Spleen (tissue), 7 donors: ENCODE measurements at regions not wholly inside any gene's neighbourhood (a gene's known extent, or its start where the extent isn't known, plus 50 kb on each side); places are given as distances from the start of the nearest gene placed in this dataset.

ENCODE experiments used
- POLR2A ChIP-seq, 3 donors: fragments of 450-650 bp; IDR thresholded peaks; one replicate each; pipeline ENCODE4 v1.5.1; 2017; ENCODE audit warnings: antibody characterized with exemption in 3 of 3, mild to moderate bottlenecking in 1 of 3
- TF ChIP-seq, protein P1 (sequence below), 11 experiments: fragments of 200-600 bp in 7 of 11; fragments of 450-650 bp in 4 of 11; sonication (generic) in 4 of 11; IDR thresholded peaks in 8 of 11; conservative IDR thresholded peaks in 3 of 11; 1 replicate in 7 of 11; 2 replicates in 4 of 11; pipeline versions ENCODE4 v1.4.0 to v1.8.0; 2016 to 2021; ENCODE audit warnings: antibody characterized with exemption in 11 of 11, inconsistent platforms in 4 of 11, mild to moderate bottlenecking in 1 of 11
- donor health status: DM: no; HTN: no; CAD: no; lungs with moderate emphysema.
- donor health status: DM: no; HTN: no; CAD: no.
- donor health status: DM: no; HTN: no; CAD: no.

DNA sequence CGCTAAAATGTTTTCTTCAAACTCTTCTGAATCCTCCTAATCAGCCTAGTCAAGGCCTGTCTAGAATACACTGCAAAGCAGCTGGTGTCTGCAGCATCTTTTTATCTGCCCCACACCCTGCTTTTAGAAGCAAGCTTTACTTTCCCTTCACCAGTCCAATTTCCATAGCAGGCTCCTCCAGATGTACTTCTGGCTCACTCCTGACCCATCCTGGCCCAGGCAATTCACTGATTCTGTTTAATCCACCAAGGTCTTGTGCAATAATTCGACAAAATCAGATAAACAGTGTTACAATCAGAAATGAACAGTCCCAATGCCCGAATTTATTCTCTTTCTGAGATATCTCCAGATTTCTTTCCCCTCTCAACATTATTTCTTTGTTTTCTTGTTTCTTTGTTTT is 415.2 kb upstream of the SGCG start:
- TF ChIP-seq, protein P1, sequence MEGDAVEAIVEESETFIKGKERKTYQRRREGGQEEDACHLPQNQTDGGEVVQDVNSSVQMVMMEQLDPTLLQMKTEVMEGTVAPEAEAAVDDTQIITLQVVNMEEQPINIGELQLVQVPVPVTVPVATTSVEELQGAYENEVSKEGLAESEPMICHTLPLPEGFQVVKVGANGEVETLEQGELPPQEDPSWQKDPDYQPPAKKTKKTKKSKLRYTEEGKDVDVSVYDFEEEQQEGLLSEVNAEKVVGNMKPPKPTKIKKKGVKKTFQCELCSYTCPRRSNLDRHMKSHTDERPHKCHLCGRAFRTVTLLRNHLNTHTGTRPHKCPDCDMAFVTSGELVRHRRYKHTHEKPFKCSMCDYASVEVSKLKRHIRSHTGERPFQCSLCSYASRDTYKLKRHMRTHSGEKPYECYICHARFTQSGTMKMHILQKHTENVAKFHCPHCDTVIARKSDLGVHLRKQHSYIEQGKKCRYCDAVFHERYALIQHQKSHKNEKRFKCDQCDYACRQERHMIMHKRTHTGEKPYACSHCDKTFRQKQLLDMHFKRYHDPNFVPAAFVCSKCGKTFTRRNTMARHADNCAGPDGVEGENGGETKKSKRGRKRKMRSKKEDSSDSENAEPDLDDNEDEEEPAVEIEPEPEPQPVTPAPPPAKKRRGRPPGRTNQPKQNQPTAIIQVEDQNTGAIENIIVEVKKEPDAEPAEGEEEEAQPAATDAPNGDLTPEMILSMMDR (IDR thresholded peaks at IDR 0.05 in 8 of 11, conservative IDR thresholded peaks at IDR 0.05 in 3 of 11), result no peak
- TF ChIP-seq POLR2A (IDR thresholded peaks at IDR 0.05), result no peak
